Duodenal mucosa (tissue), 2 donors: ENCODE measurements at regions not wholly inside any gene's neighbourhood (a gene's known extent, or its start where the extent isn't known, plus 50 kb on each side); places are given as distances from the start of the nearest gene placed in this dataset.

Experiments used
- H3K27ac ChIP-seq: one replicate; pipeline ENCODE4 v1.7.0; 2013; ENCODE audit warnings: low read depth, low read length
- H3K27me3 ChIP-seq, 2 donors: one replicate each; pipeline ENCODE4 v1.7.0; 2013; ENCODE audit warnings: low read length in 2 of 2, control low read depth in 1 of 2; ENCODE audit not compliant: insufficient read depth in 2 of 2, control insufficient read depth in 1 of 2
- H3K36me3 ChIP-seq, 2 donors: one replicate each; pipeline ENCODE4 v1.7.0; 2013; ENCODE audit warnings: low read length in 2 of 2, control low read depth in 1 of 2; ENCODE audit not compliant: insufficient read depth in 2 of 2, control insufficient read depth in 1 of 2
- H3K4me1 ChIP-seq, 2 donors: one replicate each; pipeline ENCODE4 v1.7.0; 2013; ENCODE audit warnings: low read length in 2 of 2, control low read depth in 1 of 2; ENCODE audit not compliant: insufficient read depth in 2 of 2, control insufficient read depth in 1 of 2
- H3K4me3 ChIP-seq, 2 donors: one replicate each; pipeline ENCODE4 v1.7.0; 2013; ENCODE audit warnings: low read length in 2 of 2, low read depth in 1 of 2
- H3K9ac ChIP-seq, 2 donors: one replicate each; pipeline ENCODE4 v1.7.0; 2013; ENCODE audit warnings: low read length in 2 of 2, low read depth in 1 of 2
- H3K9me3 ChIP-seq, 2 donors: one replicate each; pipeline ENCODE4 v1.7.0; 2013; ENCODE audit warnings: low read length in 2 of 2, control low read depth in 1 of 2; ENCODE audit not compliant: control insufficient read depth in 1 of 2

DNA sequence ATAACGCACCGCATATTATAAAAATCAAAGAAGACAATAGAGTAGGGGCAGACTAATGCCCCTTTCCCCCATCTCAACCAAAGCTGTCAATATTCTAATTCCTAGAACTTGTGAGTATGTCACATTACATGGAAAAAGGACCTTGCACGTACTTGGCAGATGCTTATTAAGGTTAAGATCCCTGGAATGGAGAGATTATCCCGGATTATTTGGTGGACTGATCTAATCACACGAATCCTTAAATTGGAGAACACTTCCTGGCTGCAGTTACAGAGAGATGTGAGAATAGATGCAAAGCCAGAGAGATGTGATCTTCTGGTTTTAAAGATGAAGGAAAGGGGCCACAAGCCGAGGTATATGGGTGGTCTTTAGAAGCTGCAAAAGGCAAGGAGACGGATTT, 548.7 kb downstream of the SPRY1 start:
- H3K9ac ChIP-seq, result no peak overlapping the region
- no peaks in the 10 kb centered on the region for H3K4me1 ChIP-seq
- no peak overlapping the region for H3K4me3 ChIP-seq
- no peak overlapping the region for H3K27ac ChIP-seq
- no peaks in the 10 kb centered on the region for H3K36me3 ChIP-seq
- no peaks in the 10 kb centered on the region for H3K9me3 ChIP-seq
- H3K27me3 ChIP-seq, result no peaks in the 10 kb centered on the region

DNA sequence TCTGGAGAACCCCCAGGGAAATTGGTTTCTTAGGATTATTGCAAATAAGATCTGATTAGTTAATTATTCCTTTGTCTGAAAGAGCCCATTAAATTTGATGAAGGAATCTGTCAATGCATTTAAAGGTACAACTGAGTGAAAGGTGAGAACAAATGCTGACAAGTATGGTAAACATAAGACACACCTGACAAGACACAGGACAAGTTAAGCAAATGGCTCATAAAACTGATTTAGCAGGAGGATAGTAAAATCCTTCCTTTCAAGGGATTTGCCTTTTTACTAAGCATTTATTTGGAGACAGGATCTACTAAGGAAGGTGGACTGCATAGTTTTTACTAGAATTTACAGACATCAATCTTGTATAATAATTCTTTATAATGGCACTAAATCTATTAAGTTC, 553.9 kb downstream of the SPRY1 start:
- Histone ChIP-seq H3K9me3 (no peaks in the 10 kb centered on the region), H3K4me1 (no peaks in the 10 kb centered on the region), H3K36me3 (no peaks in the 10 kb centered on the region), H3K27me3 (no peaks in the 10 kb centered on the region), H3K27ac (no peak overlapping the region), H3K9ac (no peak overlapping the region), H3K4me3 (no peak overlapping the region)

DNA sequence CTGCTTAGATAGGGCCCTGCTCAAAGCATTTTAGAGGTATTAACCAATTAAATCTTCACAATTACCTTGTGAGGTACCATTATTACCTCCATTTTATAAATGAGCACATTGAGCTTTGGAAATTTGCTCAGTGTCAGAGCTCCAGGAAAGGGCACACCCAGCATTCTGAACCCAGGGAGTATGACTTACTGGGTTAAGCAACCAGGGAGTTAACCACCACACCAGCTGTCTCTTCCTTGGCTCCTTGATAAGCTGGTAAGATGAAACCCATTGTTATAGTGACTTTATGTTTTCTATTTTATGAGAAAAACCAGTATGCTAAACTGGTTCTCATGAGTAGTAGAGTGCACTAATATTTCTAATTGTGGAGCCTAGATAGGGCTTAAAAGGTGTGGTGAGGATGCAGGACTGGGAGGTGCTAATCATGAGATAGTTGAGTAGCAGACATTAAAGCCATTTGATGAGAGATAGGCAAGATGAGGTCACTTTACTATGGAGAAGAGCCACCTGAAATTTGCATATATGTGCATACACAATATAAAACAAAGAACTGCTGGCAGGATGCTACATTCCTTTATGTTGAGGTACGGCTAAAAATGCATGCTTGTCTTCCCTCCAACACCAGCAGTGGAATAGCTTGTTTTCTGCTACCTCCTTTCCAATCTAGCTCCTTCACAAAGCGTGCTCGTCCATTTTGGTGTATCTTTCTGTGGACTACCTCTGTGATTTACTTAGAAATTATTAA, 556.1 kb downstream of the SPRY1 start:
- Histone ChIP-seq H3K27ac (no peak overlapping the region), H3K27me3 (no peaks in the 10 kb centered on the region), H3K9me3 (no peaks in the 10 kb centered on the region), H3K36me3 (no peaks in the 10 kb centered on the region), H3K4me3 (no peak overlapping the region), H3K4me1 (no peaks in the 10 kb centered on the region), H3K9ac (no peak overlapping the region)

DNA sequence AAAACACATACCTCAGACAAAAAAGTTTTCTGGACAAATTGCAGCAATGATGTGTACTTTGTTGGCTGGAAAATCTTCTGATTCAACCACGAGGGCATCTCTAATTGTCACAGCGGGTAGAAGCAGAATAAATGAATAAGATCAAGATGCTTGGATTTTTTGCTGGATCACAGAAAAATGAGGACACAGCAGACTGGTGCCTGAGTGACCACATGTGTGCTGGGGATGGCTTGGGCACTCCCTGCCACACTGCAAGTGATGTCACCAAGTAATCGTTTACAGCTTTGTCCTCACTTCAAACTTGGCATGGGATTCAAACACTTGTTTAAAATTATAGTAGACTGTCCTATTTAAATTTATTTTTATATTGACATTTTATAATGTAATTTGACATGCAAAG, 557.0 kb downstream of the SPRY1 start:
- Histone ChIP-seq H3K27me3 (no peaks in the 10 kb centered on the region), H3K9ac (no peak overlapping the region), H3K27ac (no peak overlapping the region), H3K9me3 (no peaks in the 10 kb centered on the region), H3K4me1 (no peaks in the 10 kb centered on the region), H3K4me3 (no peak overlapping the region), H3K36me3 (no peaks in the 10 kb centered on the region)

DNA sequence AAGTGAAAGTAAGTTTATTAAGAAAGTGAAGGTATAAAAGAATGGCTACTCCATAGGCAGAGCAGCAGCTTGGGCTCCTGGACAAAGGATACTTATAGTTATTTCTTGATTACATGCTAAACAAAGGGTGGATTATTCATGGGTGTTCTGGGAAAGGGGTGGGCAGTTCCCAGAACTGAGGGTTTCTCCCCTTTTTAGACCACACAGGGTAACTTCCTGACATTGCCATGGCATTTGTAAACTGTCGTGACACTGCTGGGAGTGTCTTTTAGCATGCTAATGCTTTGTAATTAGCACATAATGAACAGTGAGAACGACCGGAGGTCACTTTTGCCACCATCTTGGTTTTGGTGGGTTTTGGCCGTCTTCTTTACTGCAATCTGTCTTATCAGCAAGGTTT, 557.6 kb downstream of the SPRY1 start:
- no peak overlapping the region for H3K27ac ChIP-seq
- H3K27me3 ChIP-seq, result no peaks in the 10 kb centered on the region
- no peak overlapping the region for H3K4me3 ChIP-seq
- no peak overlapping the region for H3K9ac ChIP-seq
- H3K9me3 ChIP-seq, result no peaks in the 10 kb centered on the region
- H3K36me3 ChIP-seq, result no peaks in the 10 kb centered on the region
- no peaks in the 10 kb centered on the region for H3K4me1 ChIP-seq

DNA sequence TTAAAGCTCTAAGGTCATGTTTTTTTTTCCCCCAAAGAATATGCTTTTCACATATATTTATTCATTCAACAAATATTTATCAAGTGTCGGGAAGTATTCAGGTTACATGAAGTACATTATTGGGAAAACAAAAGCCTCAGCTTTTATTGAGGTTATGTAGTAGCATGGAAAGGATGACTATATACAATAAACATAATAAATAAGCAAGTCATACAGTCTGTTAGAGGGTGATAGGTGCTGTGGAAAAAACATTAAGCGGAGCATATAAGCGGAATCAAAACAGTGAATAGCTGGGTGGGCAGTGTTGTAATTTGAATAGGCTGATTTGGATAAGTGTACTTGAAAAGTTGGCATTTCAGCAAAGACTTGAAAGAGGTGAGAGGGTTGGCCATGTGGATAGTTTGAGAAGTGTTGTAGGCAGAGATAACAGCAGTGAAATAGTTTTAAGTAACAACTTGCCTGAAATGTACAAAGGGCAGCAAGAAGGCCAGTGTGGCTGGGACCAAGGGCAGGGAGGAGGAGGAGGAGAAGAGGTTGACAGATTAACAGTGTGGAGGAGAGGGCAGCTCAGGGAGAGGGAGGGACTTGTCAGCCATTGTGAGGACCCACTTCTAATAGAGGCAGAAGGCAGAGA, 558.7 kb downstream of the SPRY1 start:
- Histone ChIP-seq H3K4me3 (no peak overlapping the region), H3K27ac (no peak overlapping the region), H3K4me1 (no peaks in the 10 kb centered on the region), H3K9ac (no peak overlapping the region), H3K36me3 (no peaks in the 10 kb centered on the region), H3K27me3 (no peaks in the 10 kb centered on the region), H3K9me3 (no peaks in the 10 kb centered on the region)

DNA sequence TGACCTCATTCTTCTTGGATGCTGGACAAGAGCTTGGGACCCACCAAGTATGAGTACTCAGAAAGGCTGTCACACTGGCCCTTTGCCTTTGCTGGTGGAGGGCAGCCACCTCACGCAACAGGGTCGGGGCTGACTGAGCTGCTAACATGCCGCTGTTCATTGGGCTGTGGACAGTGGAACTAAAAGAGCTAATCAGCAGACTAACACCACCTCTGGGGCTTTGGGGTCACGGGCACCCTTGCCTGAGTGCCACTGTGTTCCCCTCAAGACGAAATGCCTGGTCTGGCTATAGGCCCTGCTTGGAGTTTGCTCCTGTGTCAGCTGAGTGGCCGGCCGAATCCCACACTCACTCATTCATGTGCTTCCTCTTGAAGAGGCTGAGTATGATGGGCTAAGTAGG, 559.6 kb downstream of the SPRY1 start:
- H3K4me1 ChIP-seq, result no peaks in the 10 kb centered on the region
- H3K27ac ChIP-seq, result no peak overlapping the region
- no peak overlapping the region for H3K4me3 ChIP-seq
- no peaks in the 10 kb centered on the region for H3K27me3 ChIP-seq
- H3K9me3 ChIP-seq, result no peaks in the 10 kb centered on the region
- H3K36me3 ChIP-seq, result no peaks in the 10 kb centered on the region
- no peak overlapping the region for H3K9ac ChIP-seq

DNA sequence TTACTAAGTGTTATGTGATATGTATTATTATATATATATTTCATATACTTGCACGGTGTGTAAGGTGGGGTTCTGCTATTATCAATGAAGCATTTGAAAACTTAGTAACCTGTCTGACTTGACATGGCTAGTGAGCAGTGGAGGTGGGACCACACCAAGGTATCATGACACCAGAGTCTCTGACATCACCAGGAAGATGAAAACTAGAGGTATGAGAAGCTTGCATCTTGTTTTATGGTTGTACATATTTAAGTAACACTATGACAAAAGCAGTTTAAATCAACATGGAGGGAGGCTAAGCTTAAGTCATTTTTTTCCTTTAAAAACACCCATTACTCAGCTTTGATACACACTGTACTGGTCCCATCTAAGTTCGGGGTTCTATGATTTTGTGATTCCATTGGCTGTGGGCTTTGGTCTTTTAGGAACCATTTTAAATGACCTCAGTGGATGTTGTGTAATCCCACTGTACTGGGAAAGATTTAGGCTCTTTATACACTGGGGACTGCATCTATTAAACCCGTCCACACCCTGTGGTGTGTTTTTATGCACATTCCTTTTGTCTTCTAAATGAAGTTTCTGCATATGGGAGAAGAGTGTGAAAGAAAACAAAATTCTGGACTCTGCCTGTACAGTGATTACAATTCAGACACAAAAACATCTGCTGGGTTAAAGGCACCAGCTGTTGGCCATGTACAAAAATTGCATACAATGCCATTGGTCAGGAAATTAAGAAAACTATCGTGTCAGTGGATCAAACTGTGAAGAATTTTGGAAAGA, 570.6 kb downstream of the SPRY1 start:
- no peak overlapping the region for H3K27ac ChIP-seq
- H3K9ac ChIP-seq, result no peak overlapping the region
- H3K4me3 ChIP-seq, result no peak overlapping the region
- H3K4me1 ChIP-seq, result no peaks in the 10 kb centered on the region
- no peaks in the 10 kb centered on the region for H3K9me3 ChIP-seq
- H3K27me3 ChIP-seq, result no peaks in the 10 kb centered on the region
- no peaks in the 10 kb centered on the region for H3K36me3 ChIP-seq

DNA sequence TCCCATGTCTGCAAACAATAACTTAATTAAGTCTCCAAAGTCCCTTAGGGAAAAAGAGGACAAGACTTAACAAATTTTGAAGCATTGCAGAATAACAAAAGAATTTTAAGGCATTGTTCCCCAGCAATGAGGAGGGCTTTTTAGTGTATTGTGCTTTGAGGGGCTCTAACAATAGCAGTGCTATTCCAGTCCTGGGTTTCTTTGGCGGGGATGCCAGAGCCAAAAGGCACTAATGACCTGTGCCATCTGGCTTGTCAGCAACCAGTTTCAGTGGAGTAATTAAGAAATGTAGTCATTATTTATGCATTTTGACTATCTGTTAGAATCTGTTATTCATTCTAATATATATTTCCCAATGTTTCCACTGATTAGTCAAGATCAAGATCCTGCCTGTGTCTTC, 575.4 kb downstream of the SPRY1 start:
- Histone ChIP-seq H3K27me3 (no peaks in the 10 kb centered on the region), H3K9ac (no peak overlapping the region), H3K9me3 (no peaks in the 10 kb centered on the region), H3K36me3 (no peaks in the 10 kb centered on the region), H3K4me3 (no peak overlapping the region), H3K4me1 (peaks cover 0 to 5% of the 10 kb centered on the region in 2 donors), H3K27ac (no peak overlapping the region)

DNA sequence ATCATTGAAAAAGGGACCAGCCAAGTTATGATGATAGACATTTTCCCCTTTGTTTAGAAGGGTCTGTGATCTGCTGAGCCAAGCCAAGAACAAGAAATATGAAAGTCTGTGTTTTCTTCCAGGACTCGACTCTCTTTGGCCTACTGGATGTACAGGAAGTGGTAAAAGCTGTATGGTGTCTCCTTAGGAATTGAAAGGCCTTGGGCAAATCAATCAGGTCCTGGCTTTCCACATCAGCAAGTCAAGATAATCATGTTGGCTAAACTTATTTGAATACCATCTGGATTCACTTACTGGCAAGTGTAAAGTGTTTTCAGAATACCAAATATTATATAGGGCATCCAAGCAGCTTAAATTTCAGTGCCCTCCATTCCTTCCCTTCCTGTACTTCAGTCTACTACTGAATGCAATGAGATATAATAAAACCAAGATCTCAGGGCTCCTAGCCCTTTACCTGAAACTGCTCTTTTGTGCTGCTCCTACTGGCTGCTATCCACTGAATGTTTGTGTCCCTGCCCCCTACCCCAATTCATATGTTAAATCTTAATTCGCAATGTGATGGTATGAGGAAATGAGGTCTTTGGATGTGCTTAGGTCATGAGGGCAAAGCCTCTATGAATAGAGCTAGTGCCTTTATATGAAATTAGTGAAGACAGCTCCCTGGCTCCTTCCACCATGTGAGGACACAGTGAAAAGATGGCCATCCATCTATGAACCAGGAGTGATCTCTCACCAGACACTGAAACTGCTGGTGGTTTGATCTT, 578.0 kb downstream of the SPRY1 start:
- Histone ChIP-seq H3K27ac (no peak overlapping the region), H3K9me3 (no peaks in the 10 kb centered on the region), H3K27me3 (no peaks in the 10 kb centered on the region), H3K4me1 (peaks cover 0 to 9% of the 10 kb centered on the region in 2 donors), H3K36me3 (no peaks in the 10 kb centered on the region), H3K4me3 (no peak overlapping the region), H3K9ac (no peak overlapping the region)
